GM12891 (cell line): ENCODE measurements at regions not wholly inside any gene's neighbourhood (a gene's known extent, or its start where the extent isn't known, plus 50 kb on each side); places are given as distances from the start of the nearest gene placed in this dataset.

Experiments used
- DNase-seq: peaks from one replicate; pipeline ENCODE4 v3.0.0; 2011; ENCODE audit warnings: low spot score; ENCODE audit not compliant: insufficient read length
- FAIRE-seq: peaks from 2 replicates; lab custom pipeline; 2011; peaks lifted over from hg19 to GRCh38; lab: Jason Lieb, UNC
- PAX5 ChIP-seq: IDR thresholded peaks from 2 replicates; pipeline ENCODE4 v1.6.1; 2011; ENCODE audit warnings: low read length, moderate library complexity, mild to moderate bottlenecking; ENCODE audit not compliant: insufficient read depth, severe bottlenecking
- POLR2A ChIP-seq: IDR thresholded peaks from 2 replicates; pipeline ENCODE4 v1.6.1; 2011; ENCODE audit warnings: low read depth, low read length, control low read depth
- POLR2AphosphoS5 ChIP-seq: IDR thresholded peaks from 2 replicates; pipeline ENCODE4 v1.6.1; 2011; ENCODE audit warnings: low read depth, low read length, control low read depth
- POU2F2 ChIP-seq: IDR thresholded peaks from 2 replicates; pipeline ENCODE4 v1.6.1; 2011; ENCODE audit warnings: low read depth, mild to moderate bottlenecking, control low read depth, low read length, moderate library complexity
- SPI1 ChIP-seq: IDR thresholded peaks from 2 replicates; pipeline ENCODE4 v1.6.1; 2011; ENCODE audit warnings: low read depth, low read length, control low read depth
- TAF1 ChIP-seq: IDR thresholded peaks from 2 replicates; pipeline ENCODE4 v1.6.1; 2011; ENCODE audit warnings: low read depth, low read length, control low read depth

DNA sequence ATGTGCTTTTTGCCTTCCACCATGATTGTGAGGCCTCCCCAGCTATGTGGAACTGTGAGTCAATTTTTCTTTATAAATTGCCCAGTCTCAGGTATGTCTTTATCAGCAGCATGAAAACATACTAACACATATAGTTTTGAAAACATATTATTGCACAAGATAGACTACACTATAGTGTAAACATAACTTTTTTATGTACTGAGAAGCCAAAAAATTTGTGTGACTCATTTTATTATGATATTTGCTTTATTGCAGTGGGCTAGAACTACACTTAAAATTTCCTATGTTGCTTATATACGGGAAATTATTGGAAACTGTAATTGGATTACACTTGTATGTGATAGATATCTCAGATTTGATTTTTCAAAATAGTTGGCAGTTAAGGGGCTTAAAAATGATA, 885.5 kb upstream of the FBXO33 start:
- no peak for FAIRE-seq
- TF ChIP-seq TAF1, result no peak
- TF ChIP-seq POLR2AphosphoS5, result no peak
- no peak for DNase-seq

DNA sequence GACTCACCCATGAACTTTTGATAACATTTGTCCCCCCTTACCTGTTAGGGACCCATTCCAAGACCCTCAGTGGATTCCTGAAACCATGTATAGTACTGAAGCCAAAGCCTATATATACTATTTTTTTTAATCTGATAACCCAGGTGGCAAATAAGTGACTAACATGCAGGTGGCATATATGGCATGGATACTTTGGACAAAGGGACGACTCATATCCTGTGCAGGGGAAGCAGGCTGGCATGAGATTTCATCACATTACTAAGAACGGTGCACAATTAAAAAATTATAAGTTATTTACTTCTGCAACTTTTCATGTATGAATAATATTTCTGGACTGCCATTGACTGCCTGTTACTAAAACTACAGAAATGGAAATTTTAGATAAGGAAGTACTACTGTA, 880.1 kb upstream of the FBXO33 start:
- FAIRE-seq, result no peak

DNA sequence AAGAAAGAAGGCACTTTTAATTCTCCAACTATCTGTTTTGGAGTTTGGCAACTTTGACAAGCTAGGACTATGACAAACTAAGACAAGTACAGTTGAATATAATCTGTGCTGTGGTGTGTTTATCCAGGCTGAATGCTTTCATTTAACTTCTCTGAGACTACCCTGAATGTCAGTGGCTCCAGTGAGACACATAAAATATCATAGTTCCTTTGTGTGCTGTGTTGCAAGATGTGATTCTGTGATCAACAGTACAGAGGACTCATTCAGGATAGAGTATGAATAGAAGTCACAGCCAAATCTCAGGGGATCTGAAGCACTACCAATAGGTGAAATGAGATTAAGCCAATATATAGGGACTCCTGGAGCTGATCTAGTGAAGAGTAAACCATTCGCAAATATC, 876.9 kb upstream of the FBXO33 start:
- DNase-seq (no peak), FAIRE-seq (no peak)
- TF ChIP-seq POLR2AphosphoS5 (no peak), POU2F2 (no peak), PAX5 (no peak), TAF1 (no peak), SPI1 (no peak), POLR2A (no peak)

More for the DNA sequence above, 880.1 kb upstream of the FBXO33 start:
- DNase-seq, result no peak
- TF ChIP-seq POLR2A (no peak), POLR2AphosphoS5 (no peak), SPI1 (no peak), POU2F2 (no peak), PAX5 (no peak), TAF1 (no peak)

DNA sequence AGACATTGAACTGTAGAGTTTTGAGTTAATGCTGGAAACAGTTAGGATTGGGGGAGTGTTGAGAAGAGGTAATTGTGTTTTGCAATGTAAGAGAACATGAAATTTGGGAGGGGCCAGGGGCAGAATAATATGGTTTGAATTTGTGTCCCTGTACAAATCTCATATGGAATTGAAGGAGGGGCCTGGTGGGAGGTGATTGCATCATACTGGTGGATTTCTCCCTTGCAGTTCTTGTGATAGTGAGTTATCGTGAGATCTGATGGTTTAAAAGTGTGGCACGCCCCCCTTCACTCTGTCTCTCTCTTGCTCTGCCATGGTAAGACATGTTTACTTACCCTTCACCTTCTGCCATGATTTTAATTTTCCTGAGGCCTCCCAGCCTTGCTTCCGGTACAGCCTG, 876.0 kb upstream of the FBXO33 start:
- no peak for TF ChIP-seq PAX5
- TF ChIP-seq POLR2A, result no peak
- no peak for TF ChIP-seq TAF1
- TF ChIP-seq POU2F2, result no peak
- TF ChIP-seq SPI1, result no peak
- no peak for TF ChIP-seq POLR2AphosphoS5
- DNase-seq (no peak), FAIRE-seq (no peak)

DNA sequence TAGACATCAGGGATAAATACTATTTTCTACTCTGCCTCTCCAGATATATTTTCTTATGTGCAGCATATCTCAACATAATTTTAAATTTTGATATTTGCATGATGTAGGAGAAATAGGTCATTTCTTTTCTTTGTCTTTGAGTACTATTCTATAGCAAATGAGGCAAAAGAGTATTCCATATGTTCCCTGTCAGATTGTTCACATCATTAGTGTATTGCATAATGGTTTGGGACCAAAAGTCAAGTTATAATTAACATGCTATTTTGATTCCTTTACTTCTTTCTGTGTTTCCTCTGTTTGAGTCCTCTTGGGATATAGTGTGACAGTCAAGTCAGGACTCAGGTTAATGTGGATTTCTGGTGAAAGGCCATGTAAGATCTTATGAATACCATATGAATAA, 864.6 kb upstream of the FBXO33 start:
- FAIRE-seq, result no peak
- no peak for DNase-seq
- TF ChIP-seq PAX5 (no peak), POLR2A (no peak), TAF1 (no peak), SPI1 (no peak), POU2F2 (no peak), POLR2AphosphoS5 (no peak)

DNA sequence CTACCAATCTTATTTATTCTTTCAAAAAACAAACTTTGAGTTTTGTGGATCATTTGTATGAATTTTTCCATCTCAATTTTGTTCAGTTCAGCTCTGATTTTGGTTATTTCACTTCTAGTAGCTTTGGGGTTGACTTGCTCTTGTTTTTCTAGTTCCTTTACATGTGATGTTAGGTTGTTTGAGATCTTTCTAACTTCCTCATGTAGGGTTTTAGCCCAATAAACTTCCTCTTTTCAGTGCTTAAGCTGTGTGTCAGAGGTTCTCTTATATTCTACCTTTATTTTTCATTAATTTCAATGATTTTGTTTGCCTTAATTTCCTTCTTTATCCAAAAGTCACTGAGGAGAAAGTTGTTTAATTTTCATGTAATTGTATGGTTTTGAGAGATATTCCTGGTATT, 860.4 kb upstream of the FBXO33 start:
- DNase-seq (no peak), FAIRE-seq (no peak)
- no peak for TF ChIP-seq PAX5
- TF ChIP-seq POLR2A, result no peak
- no peak for TF ChIP-seq POU2F2

DNA sequence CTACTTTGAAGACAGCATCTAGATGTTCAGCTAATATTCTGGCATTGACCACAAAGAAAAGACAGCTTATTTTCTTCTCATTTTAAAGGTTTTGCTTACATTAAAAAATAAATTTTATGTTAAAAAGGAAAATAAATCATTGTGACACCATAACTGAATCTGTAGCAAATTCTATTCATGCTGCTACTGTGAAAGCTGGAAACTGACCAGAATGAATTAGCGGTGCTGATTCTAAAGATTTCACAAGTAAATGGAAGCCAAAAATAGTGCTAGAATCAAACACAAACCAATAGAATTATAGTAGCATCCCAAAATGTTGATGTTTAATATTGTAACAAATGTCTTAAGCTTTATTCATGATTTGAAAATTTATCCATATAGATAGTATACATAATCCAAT, 850.0 kb upstream of the FBXO33 start:
- no peak for FAIRE-seq
- DNase-seq, result no peak
- no peak for TF ChIP-seq POLR2A
- no peak for TF ChIP-seq POU2F2
- no peak for TF ChIP-seq PAX5

DNA sequence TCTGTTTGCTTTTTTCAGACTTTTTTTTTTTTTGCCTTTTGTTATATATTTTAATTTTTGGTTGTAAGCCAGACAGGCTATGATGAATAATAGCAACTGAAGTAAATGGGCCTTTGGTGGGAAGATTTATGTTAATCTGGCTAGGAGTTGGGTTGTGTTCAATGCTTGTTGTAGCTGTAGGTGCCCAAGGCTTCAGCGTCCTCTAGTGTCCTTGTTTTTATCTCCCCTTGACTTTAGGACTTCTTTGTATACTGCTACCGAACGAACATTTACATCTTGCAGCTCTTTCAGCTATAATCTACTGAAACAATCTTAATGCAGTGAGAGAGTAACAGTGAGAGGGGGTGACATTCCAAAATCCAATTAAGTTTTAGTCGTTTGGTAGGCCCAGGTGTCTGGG, 848.4 kb upstream of the FBXO33 start:
- DNase-seq (no peak), FAIRE-seq (no peak)
- TF ChIP-seq PAX5 (no peak), POLR2A (no peak), POU2F2 (no peak)

DNA sequence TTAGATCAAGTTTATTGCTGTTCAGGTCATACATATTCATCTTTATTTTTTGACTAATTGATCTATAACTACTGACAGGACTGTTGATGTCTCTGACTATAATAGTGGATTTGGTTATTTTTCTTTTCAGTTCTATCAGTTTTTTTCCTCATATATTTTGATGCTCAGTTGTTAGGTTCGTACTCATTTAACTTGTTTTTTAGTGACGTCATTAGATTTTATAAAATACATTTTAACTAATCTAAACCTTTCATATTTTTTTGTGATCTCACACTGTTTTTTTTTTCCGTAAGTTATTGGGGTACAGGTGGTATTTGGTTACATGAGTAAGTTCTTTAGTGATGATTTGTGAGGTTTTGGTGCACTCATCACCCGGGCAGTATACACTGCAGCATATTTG, 841.2 kb upstream of the FBXO33 start:
- DNase-seq (no peak), FAIRE-seq (no peak)
- no peak for TF ChIP-seq TAF1
- TF ChIP-seq POLR2AphosphoS5, result no peak
- no peak for TF ChIP-seq SPI1
- no peak for TF ChIP-seq POLR2A
- TF ChIP-seq PAX5, result no peak
- TF ChIP-seq POU2F2, result no peak

DNA sequence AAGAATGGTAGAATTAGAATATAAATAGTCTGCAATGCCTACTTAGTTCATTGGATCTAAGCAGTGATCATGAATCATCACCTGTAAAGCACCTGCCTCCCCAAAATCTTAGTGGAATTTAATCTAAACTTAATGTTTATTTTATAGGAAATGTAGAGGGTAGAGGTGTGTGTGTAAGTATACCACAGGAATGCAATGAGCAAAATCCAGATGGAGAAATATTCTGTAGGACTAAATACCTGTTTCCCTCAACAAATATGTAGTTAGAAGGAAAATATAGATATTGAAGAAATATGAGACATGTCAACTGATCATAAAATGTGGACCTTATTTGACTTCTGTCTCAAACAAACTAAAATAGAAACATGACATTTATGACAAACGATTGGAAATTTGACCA, 839.2 kb upstream of the FBXO33 start:
- FAIRE-seq (no peak), DNase-seq (no peak)
- TF ChIP-seq SPI1 (no peak), TAF1 (no peak)

DNA sequence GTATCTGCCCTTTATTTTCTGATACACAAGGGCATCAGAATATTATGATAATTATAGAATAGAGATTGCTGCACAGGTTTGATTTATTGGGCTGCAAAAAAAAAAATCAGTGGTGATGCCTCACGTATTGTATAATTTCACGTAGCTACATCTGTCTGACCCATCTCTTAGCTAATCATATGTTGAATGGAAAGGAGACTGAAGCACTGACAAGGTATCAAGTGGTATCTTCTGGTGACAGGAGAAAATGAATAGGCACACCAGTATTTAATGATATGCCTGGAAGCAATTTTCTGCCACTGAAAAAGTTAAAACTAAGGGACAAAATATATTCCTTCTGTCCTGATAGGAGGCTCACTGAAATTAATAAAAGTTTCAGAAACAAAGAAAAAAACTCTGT, 837.2 kb upstream of the FBXO33 start:
- no peak for FAIRE-seq
- no peak for TF ChIP-seq TAF1
- no peak for DNase-seq

DNA sequence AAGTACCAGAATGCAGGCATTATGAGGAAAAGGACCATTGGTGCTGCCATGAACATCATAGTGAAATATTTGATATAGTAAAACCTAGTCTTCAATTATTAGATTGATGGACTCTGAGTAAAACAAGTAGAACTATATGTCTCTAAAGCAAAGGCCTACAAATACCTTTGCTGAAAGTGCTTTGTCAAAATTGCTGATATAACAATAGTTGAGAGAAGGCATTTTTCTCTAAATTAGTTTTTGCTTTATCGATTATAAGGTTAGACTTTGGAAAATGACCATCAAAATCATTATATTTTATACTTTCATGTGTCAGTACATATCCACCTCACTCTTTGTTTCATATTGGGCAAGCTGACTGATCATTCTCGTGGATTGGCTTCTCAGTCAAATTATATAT, 836.0 kb upstream of the FBXO33 start:
- no peak for FAIRE-seq
- no peak for TF ChIP-seq PAX5

DNA sequence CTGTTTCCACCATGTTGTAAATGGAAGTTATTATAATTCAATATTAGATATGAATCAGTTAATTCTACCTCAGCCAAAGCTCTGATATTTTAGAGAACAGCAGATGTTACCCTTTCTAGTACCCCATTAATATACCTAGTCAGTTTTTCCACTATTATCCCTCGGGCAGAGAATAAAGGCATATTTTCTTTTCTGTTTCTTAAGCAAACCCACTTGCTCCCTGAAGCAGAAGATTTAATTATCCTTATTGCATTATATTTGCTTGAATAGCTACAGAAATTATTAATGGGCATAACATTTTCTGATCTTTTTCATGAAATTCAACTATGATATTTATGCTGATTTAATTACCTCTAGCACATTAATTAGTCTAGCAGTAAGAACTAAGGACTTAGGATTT, 832.9 kb upstream of the FBXO33 start:
- no peak for TF ChIP-seq TAF1
- no peak for DNase-seq
- FAIRE-seq, result no peak

More for the DNA sequence above, 836.0 kb upstream of the FBXO33 start:
- DNase-seq, result no peak
